ENCODE measurements at regions not wholly inside any gene's neighbourhood (a gene's known extent, or its start where the extent isn't known, plus 50 kb on each side); places are given as distances from the start of the nearest gene placed in this dataset.

DNA sequence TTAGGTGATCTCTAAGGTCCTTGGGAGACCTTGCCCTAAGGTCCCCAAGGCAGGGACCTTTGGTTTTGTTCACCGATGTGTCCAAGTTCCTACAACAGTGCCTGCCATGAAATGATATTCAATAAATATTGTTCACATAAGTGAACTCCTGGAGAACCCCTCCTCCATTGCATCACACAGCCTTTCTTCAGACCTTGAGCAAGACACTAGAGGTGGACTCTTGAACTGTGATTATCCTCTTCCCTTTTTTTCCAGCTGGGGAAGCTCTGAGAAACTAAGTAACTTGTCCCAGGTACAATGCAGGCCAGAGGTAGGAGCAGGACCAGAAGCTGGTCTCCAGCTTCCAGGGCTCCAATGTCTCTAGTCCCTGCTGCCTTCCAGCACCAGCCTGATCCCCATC is 76.6 kb upstream of the LMO1 start:
- TF ChIP-seq, protein P1, sequence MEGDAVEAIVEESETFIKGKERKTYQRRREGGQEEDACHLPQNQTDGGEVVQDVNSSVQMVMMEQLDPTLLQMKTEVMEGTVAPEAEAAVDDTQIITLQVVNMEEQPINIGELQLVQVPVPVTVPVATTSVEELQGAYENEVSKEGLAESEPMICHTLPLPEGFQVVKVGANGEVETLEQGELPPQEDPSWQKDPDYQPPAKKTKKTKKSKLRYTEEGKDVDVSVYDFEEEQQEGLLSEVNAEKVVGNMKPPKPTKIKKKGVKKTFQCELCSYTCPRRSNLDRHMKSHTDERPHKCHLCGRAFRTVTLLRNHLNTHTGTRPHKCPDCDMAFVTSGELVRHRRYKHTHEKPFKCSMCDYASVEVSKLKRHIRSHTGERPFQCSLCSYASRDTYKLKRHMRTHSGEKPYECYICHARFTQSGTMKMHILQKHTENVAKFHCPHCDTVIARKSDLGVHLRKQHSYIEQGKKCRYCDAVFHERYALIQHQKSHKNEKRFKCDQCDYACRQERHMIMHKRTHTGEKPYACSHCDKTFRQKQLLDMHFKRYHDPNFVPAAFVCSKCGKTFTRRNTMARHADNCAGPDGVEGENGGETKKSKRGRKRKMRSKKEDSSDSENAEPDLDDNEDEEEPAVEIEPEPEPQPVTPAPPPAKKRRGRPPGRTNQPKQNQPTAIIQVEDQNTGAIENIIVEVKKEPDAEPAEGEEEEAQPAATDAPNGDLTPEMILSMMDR (conservative IDR thresholded peaks at IDR 0.05 in 1 of 2, IDR thresholded peaks at IDR 0.05 in 1 of 2; ENCODE audit: extremely low read depth in 1 of 2, insufficient read depth in 1 of 2, low read depth in 1 of 2, low read length in 2 of 2): no peak
- TF ChIP-seq EZH2 (IDR thresholded peaks at IDR 0.05; ENCODE audit: borderline replicate concordance, low read length): no peak

Data from mammary epithelial cell (primary cell).